ENCODE measurements at regions not wholly inside any gene's neighbourhood (a gene's known extent, or its start where the extent isn't known, plus 50 kb on each side); places are given as distances from the start of the nearest gene placed in this dataset.

DNA sequence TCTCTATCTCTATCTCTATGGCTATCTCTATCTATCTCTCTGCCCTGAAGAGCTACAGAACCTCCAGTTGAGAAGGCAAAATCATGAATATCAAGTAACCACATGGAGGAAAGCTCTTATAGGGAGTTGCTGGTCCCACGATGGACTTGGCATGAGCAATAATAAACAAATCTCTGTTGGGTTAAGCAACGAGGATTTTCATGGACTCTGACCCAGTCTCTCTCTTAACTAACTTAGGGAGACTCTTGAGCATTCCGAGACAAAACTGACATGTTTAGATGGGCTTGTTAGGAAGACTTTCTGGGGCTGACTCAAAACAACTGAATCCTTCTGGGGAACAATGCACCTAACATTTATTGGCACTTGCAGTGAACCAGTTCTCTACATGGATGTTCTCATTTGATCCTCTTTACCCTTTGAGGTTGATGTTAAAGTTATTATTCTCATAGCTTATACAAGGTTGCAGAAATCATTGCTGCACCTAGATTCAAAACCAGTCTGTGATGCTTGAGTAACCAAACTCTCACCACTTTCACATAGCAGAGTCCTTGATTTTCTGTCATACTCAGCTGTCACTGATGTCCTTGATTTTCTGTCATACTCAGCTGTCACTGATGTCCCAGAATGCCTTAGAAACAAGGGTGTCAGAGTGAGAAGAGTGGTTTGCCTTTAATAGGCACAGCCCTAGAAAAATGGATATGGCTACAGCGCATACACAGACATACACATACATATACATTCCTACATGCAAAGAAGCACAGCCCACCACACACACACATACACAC is 354.6 kb upstream of the MAF start:
- no peak overlapping the region for H3K27ac ChIP-seq (ENCODE audit: low read length)
- H3K4me3 ChIP-seq (ENCODE audit: low read length): no peak overlapping the region
- CTCF ChIA-PET: no interaction called here
- POLR2A ChIA-PET (ENCODE audit: unreplicated experiment): no interaction called here
- H3K9me3 ChIP-seq (ENCODE audit: low read length): no peaks in the 10 kb centered on the region
- BruUV-seq (replicated peaks): no TSS peak
- no peak overlapping the region for H3K9ac ChIP-seq (ENCODE audit: low read length)
- no peaks in the 10 kb centered on the region for H3F3A ChIP-seq (ENCODE audit: low read length, unreplicated experiment)
- intact Hi-C loops (cut with micrococcal nuclease): no loop called here
- H3K36me3 ChIP-seq (ENCODE audit: low read depth, low read length): no peaks in the 10 kb centered on the region
- TF ChIP-seq, protein P1, sequence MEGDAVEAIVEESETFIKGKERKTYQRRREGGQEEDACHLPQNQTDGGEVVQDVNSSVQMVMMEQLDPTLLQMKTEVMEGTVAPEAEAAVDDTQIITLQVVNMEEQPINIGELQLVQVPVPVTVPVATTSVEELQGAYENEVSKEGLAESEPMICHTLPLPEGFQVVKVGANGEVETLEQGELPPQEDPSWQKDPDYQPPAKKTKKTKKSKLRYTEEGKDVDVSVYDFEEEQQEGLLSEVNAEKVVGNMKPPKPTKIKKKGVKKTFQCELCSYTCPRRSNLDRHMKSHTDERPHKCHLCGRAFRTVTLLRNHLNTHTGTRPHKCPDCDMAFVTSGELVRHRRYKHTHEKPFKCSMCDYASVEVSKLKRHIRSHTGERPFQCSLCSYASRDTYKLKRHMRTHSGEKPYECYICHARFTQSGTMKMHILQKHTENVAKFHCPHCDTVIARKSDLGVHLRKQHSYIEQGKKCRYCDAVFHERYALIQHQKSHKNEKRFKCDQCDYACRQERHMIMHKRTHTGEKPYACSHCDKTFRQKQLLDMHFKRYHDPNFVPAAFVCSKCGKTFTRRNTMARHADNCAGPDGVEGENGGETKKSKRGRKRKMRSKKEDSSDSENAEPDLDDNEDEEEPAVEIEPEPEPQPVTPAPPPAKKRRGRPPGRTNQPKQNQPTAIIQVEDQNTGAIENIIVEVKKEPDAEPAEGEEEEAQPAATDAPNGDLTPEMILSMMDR (conservative IDR thresholded peaks at IDR 0.05; ENCODE audit: low read depth, low read length): no peak
- TF ChIP-seq EZH2 (IDR thresholded peaks at IDR 0.05; ENCODE audit: low read length, unreplicated experiment): no peak
- no peak for TF ChIP-seq EZH2phosphoT487 (IDR thresholded peaks at IDR 0.05; ENCODE audit: borderline replicate concordance, low read length)
- DNase-seq (no peak), ATAC-seq (no peak)
- no peaks in the 10 kb centered on the region for H3K79me2 ChIP-seq (ENCODE audit: low read length)
- no peaks in the 10 kb centered on the region for H3K9me2 ChIP-seq (replicated peaks; ENCODE audit: low read length)
- H4K20me1 ChIP-seq (ENCODE audit: low read length): no peaks in the 10 kb centered on the region
- no peak overlapping the region for H3K4me2 ChIP-seq (ENCODE audit: low read length)
- H3K4me1 ChIP-seq (ENCODE audit: insufficient read depth, low read length): no peaks in the 10 kb centered on the region
- H3K27me3 ChIP-seq (ENCODE audit: low read length): no peaks in the 10 kb centered on the region; the same call in 1 of the 2 replicates
- H2AFZ ChIP-seq (ENCODE audit: low read length): no peak overlapping the region

DNA sequence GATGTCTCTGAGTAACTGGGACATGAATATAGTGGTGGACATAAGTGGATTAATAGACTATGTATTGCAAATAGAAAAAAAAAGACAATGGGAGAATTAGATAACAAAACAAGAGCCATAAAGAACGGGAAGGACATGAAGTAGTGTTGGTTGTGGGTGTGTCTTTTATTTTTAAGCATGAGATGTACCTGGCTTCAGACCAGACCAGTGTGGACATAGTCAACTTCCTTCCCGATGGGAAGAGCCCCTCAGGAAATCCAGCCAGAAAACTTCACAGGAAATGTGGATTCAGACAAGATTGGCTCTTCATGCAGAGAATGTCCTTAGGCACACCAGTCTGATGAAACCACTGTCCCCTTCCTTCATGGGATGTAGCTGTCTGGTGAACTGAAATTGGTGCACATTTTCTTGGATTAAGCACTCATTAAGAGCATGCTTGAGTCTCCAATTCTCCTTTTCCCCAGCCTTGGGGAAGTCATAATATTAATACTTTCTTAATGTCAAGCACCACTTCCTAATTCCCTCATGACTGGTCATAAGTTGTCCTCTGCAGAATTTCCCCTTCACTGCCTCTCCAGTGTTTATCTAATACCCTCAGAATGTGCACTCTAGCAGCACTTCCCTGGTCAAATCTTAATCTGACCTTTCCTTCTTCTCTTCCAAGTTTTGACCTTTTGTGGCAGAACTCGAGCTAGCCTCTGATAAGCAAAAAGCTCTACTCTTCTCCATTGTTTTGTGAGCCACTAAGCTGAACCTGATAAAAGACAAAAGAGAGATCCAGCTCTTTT is 350.6 kb upstream of the MAF start:
- H3K27me3 ChIP-seq (ENCODE audit: low read length): no peaks in the 10 kb centered on the region
- ATAC-seq (no peak), DNase-seq (no peak)
- H3K9me2 ChIP-seq (replicated peaks; ENCODE audit: low read length): no peaks in the 10 kb centered on the region
- CTCF ChIA-PET: no interaction called here
- intact Hi-C loops (cut with micrococcal nuclease): no loop called here
- no peak overlapping the region for H3K4me3 ChIP-seq (ENCODE audit: low read length)
- no peak overlapping the region for H3K9ac ChIP-seq (ENCODE audit: low read length)
- no peaks in the 10 kb centered on the region for H3K4me1 ChIP-seq (ENCODE audit: insufficient read depth, low read length)
- H3K79me2 ChIP-seq (ENCODE audit: low read length): no peaks in the 10 kb centered on the region
- no peaks in the 10 kb centered on the region for H3K36me3 ChIP-seq (ENCODE audit: low read depth, low read length)
- no peaks in the 10 kb centered on the region for H3K9me3 ChIP-seq (ENCODE audit: low read length)
- no TSS peak for BruUV-seq (replicated peaks)
- H3K27ac ChIP-seq (ENCODE audit: low read length): no peak overlapping the region
- no peaks in the 10 kb centered on the region for H4K20me1 ChIP-seq (ENCODE audit: low read length)
- no peak overlapping the region for H3K4me2 ChIP-seq (ENCODE audit: low read length)
- H3F3A ChIP-seq (ENCODE audit: low read length, unreplicated experiment): no peaks in the 10 kb centered on the region
- TF ChIP-seq EZH2 (IDR thresholded peaks at IDR 0.05; ENCODE audit: low read length, unreplicated experiment): no peak
- TF ChIP-seq, protein P1 (conservative IDR thresholded peaks at IDR 0.05; ENCODE audit: low read depth, low read length): no peak
- POLR2A ChIA-PET (ENCODE audit: unreplicated experiment): no interaction called here
- no peak overlapping the region for H2AFZ ChIP-seq (ENCODE audit: low read length)

DNA sequence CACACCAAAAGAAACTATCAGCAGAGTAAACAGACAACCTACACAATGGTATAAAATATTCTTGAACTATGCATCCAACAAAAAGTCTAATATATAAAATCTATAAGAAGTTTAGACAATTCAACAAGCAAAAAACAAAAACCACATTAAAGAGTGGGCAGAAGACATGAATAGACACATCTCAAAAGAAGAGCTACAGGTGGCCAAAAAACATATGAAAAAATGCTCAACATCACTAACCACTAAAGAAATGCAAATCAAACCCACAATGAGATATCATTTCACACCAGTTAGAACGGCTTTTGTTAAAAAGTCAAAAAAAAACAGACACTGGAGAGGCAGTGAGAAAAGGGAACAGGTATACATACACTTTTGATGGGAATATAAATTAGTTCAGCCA is 348.9 kb upstream of the MAF start:
- no TSS peak for BruUV-seq (replicated peaks)
- ChIA-PET POLR2A (ENCODE audit: unreplicated experiment) (no interaction called here), CTCF (no interaction called here)
- no peaks in the 10 kb centered on the region for H3F3A ChIP-seq (ENCODE audit: low read length, unreplicated experiment)
- no peak overlapping the region for H3K27ac ChIP-seq (ENCODE audit: low read length)
- ATAC-seq (no peak), DNase-seq (no peak)
- no peak overlapping the region for H2AFZ ChIP-seq (ENCODE audit: low read length)
- no peaks in the 10 kb centered on the region for H3K9me2 ChIP-seq (replicated peaks; ENCODE audit: low read length)
- no peaks in the 10 kb centered on the region for H3K79me2 ChIP-seq (ENCODE audit: low read length)
- H3K9me3 ChIP-seq (ENCODE audit: low read length): no peaks in the 10 kb centered on the region
- no peak overlapping the region for H3K9ac ChIP-seq (ENCODE audit: low read length)
- no peaks in the 10 kb centered on the region for H3K27me3 ChIP-seq (ENCODE audit: low read length)
- H4K20me1 ChIP-seq (ENCODE audit: low read length): no peaks in the 10 kb centered on the region
- H3K4me2 ChIP-seq (ENCODE audit: low read length): no peak overlapping the region
- no peaks in the 10 kb centered on the region for H3K4me1 ChIP-seq (ENCODE audit: insufficient read depth, low read length)
- H3K36me3 ChIP-seq (ENCODE audit: low read depth, low read length): no peaks in the 10 kb centered on the region
- H3K4me3 ChIP-seq (ENCODE audit: low read length): no peak overlapping the region
- intact Hi-C loops (cut with micrococcal nuclease): no loop called here
- TF ChIP-seq EZH2phosphoT487 (IDR thresholded peaks at IDR 0.05; ENCODE audit: borderline replicate concordance, low read length): no peak

Data from PC-3 (cell line).